Kidney (tissue), 13 donors: ENCODE measurements at regions not wholly inside any gene's neighbourhood (a gene's known extent, or its start where the extent isn't known, plus 50 kb on each side); places are given as distances from the start of the nearest gene placed in this dataset.

ENCODE experiments used
- DNase-seq, 5 donors: peaks; one replicate each; pipeline ENCODE4 v3.0.0-alpha.2; 2013 to 2020
- FAIRE-seq: peaks from 2 replicates; lab custom pipeline; 2012; peaks lifted over from hg19 to GRCh38; lab: Jason Lieb, UNC
- H3K27ac ChIP-seq, 2 donors: one replicate each; pipeline ENCODE4 v1.7.0; 2013; ENCODE audit warnings: low read depth in 2 of 2, low read length in 2 of 2, inconsistent platforms in 1 of 2
- H3K27me3 ChIP-seq: one replicate; pipeline ENCODE4 v1.7.1; 2013; ENCODE audit warnings: low read length, inconsistent platforms; ENCODE audit not compliant: control insufficient read depth, insufficient read depth
- H3K36me3 ChIP-seq, 3 donors: one replicate each; pipeline versions ENCODE4 v1.7.0 to v1.7.1; 2013; ENCODE audit warnings: low read length in 3 of 3, control low read depth in 1 of 3, inconsistent platforms in 1 of 3; ENCODE audit not compliant: insufficient read depth in 3 of 3, control insufficient read depth in 2 of 3
- H3K4me1 ChIP-seq, 3 donors: one replicate each; pipeline versions ENCODE4 v1.7.0 to v1.7.1; 2013; ENCODE audit warnings: low read length in 3 of 3, inconsistent platforms in 1 of 3, low read depth in 1 of 3; ENCODE audit not compliant: control insufficient read depth in 2 of 3, insufficient read depth in 2 of 3
- H3K4me3 ChIP-seq, 3 donors: one replicate each; pipeline versions ENCODE4 v1.7.0 to v1.8.1; 2013; ENCODE audit warnings: low read length in 3 of 3, control low read depth in 1 of 3, inconsistent platforms in 1 of 3
- H3K9ac ChIP-seq, 3 donors: one replicate each; pipeline versions ENCODE4 v1.7.0 to v1.7.1; 2013; ENCODE audit warnings: low read length in 3 of 3, control low read depth in 1 of 3, inconsistent platforms in 1 of 3
- H3K9me3 ChIP-seq, 3 donors: one replicate each; pipeline versions ENCODE4 v1.7.0 to v1.7.1; 2013; ENCODE audit warnings: low read length in 3 of 3, control low read depth in 1 of 3, inconsistent platforms in 1 of 3; ENCODE audit not compliant: control insufficient read depth in 2 of 3, insufficient read depth in 1 of 3
- intact Hi-C: fragments of 100-400 bp; cut with DNase I; formaldehyde crosslinking; loops from one replicate; pipeline ENCODE4 v1.11.1; 2022
- TF ChIP-seq, protein P1 (sequence below): IDR thresholded peaks from 3 replicates; pipeline ENCODE4 v1.5.1; 2012; ENCODE audit warnings: mild to moderate bottlenecking, moderate library complexity, borderline replicate concordance; ENCODE audit not compliant: insufficient read depth; ENCODE audit errors: extremely low read depth
- donor health status: control.
- donor health status: control.
- donor health status: control.
- donor health status: control.
- donor health status: control.
- donor health status: DM: yes; HTN: yes; CAD: no.
- donor health status: Normal renal cell carcinoma (clear cell type).

DNA sequence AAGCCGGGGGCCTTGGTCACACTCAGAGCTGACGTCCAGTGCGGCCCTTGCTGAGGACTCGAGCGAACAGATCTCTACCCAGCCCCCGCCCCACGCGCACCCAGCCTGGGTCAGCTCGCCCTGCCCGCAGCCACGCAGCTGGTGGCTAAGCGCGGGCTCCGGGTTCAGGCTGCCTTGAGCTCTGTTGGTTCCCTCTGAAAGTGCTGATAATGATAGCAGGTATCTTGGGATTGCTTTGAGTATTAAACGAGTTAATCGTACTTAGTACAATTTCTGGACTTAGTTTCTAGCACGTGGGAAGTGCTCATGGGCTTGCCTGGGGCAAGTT lies 88.1 kb upstream of the TGM3 start:
- TF ChIP-seq, protein P1, sequence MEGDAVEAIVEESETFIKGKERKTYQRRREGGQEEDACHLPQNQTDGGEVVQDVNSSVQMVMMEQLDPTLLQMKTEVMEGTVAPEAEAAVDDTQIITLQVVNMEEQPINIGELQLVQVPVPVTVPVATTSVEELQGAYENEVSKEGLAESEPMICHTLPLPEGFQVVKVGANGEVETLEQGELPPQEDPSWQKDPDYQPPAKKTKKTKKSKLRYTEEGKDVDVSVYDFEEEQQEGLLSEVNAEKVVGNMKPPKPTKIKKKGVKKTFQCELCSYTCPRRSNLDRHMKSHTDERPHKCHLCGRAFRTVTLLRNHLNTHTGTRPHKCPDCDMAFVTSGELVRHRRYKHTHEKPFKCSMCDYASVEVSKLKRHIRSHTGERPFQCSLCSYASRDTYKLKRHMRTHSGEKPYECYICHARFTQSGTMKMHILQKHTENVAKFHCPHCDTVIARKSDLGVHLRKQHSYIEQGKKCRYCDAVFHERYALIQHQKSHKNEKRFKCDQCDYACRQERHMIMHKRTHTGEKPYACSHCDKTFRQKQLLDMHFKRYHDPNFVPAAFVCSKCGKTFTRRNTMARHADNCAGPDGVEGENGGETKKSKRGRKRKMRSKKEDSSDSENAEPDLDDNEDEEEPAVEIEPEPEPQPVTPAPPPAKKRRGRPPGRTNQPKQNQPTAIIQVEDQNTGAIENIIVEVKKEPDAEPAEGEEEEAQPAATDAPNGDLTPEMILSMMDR, result no peak
- intact Hi-C loops, result loop anchor here (5.0 kb wide), 1 partner anchor 245 kb away; no protein-coding TSS in a partner anchor
- Histone ChIP-seq H3K9ac (no peak overlapping the region), H3K4me1 (peaks cover 0 to 2% (median 0%) of the 10 kb centered on the region in 3 donors), H3K9me3 (no peaks in the 10 kb centered on the region), H3K27me3 (no peaks in the 10 kb centered on the region), H3K4me3 (peak overlapping the region in 1 of 3 donors; percentile 32), H3K36me3 (no peaks in the 10 kb centered on the region), H3K27ac (no peak overlapping the region)
- DNase-seq (no peak), FAIRE-seq (no peak)

DNA sequence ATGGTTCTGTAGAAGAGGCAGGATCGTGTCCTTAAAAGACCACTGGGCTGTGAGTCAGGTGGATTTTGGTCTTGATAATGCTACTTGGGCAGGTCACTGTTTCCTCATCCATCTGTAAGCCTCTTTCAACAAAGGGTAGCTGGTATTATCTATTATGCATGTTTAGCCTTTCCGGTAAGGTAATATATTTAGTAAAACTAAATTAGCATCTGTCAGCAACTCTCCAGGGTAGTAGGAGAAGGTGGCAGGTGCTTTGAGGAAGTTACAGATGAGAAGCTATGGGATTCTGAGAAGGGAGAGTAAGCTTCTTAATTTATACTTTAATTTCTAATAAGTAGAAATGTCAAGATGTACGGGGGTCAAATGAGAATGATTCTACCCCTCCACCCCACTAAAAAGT lies 86.9 kb upstream of the TGM3 start:
- Histone ChIP-seq H3K4me1 (peaks cover 0 to 2% (median 0%) of the 10 kb centered on the region in 3 donors), H3K9ac (no peak overlapping the region), H3K9me3 (no peaks in the 10 kb centered on the region), H3K4me3 (no peak overlapping the region), H3K36me3 (no peaks in the 10 kb centered on the region), H3K27me3 (no peaks in the 10 kb centered on the region), H3K27ac (no peak overlapping the region)
- TF ChIP-seq, protein P1, result no peak
- no peak for DNase-seq
- no peak for FAIRE-seq
- intact Hi-C loops, result loop anchor here (5.0 kb wide), 1 partner anchor 243 kb away; no protein-coding TSS in a partner anchor

DNA sequence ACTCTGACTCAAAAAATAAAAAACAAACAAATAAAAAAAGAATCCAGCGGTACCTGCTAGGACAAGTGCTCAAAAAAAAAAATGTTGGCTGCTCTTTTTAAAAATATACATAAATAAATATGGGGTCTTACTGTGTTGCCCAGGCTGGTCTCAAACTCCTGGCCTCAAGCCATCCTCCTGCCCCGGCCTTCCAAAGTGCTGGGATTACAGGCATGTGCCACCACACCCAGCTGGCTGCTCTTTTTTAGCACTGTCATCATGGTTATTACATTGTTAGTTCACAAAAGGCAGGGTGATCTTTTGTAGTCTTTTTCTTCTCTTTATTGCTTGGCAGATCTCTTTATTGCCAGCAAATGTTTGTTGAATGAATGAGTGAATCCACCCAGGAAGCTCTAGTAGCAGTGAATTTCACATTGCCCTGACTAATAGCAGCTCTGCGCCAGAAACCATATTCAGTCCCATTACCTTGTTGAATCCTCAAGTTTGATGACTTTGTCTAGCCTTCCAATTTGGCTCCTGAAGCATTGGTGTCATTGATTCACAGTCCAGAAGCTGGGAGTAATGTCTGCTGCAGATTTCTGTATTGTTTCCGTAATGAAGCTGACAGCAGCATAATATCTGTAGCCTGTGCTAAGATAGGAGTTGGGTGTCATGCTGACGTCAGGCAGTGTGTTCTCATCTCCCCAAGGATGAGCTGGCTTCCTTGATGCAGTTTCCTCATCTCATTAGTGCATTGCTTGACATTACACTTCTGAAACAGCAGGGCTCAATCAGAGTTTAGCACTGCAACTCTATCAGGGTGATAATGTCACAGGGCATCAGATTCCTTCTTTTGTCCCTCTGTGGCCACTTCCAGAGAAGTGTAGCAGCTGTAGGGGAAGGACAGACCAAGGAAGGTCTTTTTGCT lies 84.9 kb upstream of the TGM3 start:
- H3K9ac ChIP-seq, result no peak overlapping the region
- DNase-seq (peak in 3 of 5 donors; percentile 17 to 60 (median 54)), FAIRE-seq (no peak)
- no peaks in the 10 kb centered on the region for H3K9me3 ChIP-seq
- no peak overlapping the region for H3K27ac ChIP-seq
- H3K27me3 ChIP-seq, result no peaks in the 10 kb centered on the region
- H3K36me3 ChIP-seq, result no peaks in the 10 kb centered on the region
- H3K4me3 ChIP-seq, result no peak overlapping the region
- intact Hi-C loops, result no loop called here
- TF ChIP-seq, protein P1, result no peak
- H3K4me1 ChIP-seq, result peaks cover 0 to 2% (median 0%) of the 10 kb centered on the region in 3 donors
